ENCODE measurements at regions not wholly inside any gene's neighbourhood (a gene's known extent, or its start where the extent isn't known, plus 50 kb on each side); places are given as distances from the start of the nearest gene placed in this dataset.

DNA sequence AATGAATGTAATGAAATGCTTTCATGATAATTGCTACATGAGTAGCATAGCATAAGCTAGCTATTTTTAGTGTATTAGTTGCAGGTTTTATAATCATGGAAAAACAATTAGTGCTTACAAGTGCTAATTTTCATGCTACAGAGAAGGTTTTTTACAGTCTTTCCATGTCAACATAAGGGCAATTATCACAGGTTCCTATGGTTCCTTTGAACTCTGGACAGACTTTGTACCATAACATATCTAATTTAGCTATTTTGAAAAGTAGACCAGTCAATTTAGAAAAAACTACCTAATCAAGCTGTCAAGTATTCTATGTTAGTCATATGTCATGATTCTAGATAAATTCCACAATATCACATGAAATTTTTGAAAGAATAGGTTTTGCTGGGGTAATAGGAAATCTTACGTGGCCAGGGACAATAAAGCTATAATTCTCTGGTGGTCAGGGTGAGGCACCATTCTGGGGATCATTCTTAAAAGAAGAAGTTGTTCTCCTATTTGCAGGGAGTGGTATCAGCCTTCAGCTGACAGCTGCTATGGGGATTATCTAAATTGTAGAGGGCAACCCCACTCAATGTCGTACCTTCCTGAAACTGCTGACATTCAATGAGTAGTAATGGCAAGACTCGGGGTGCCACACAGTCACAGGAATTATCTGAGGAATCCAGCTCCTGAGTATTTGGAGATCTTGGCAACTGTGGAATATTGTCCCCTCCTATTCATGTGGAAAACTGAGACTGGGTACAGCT is 724.0 kb upstream of the LINC00305 start:
- intact Hi-C loops (cut with micrococcal nuclease), result no loop called here

GRCh38 chr18:64854112-64854511 is 705.2 kb upstream of the LINC00305 start:
- intact Hi-C loops (cut with micrococcal nuclease), result no loop called here

DNA sequence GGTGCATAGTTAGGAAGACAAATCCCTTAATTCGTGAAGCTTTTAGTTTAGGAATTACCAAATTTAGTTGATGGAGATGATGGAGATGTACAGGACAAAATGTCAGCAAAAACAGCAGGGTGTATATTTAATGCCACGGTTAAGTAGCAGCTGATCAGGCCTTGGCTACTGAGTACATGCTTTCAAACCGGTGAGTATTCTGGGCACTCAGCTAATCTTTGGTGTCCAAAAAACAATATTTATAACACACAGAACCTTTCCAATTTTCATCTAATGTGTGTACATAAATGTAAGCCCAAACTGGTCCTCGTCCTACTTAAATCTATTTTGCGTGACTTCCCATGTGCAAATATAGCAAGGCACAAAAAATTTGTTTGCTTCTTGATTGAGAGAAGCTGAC is 703.4 kb upstream of the LINC00305 start:
- intact Hi-C loops (cut with micrococcal nuclease), result no loop called here

DNA sequence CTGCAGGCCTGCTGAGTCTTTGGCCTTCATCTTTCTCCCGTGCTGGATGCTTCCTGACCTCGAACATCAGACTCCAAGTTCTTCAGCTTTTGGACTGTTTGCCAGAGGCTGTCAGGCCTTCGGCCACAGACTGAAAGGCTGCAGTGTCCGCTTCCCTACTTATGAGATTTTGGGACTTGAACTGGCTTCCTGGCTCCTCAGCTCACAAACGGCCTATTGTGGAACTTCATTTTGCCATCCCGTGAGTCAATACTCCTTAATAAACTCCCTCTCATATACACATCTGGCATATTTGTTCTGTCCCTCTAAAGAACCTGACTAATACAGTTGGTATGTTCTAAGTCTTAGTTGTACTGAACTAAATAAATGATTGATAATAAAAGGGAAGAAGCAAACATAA is 702.8 kb upstream of the LINC00305 start:
- intact Hi-C loops (cut with micrococcal nuclease), result no loop called here

- intact Hi-C loops (cut with micrococcal nuclease), result no loop called here
Measured at GRCh38 chr18:64850791-64851190, 701.9 kb upstream of the LINC00305 start.

DNA sequence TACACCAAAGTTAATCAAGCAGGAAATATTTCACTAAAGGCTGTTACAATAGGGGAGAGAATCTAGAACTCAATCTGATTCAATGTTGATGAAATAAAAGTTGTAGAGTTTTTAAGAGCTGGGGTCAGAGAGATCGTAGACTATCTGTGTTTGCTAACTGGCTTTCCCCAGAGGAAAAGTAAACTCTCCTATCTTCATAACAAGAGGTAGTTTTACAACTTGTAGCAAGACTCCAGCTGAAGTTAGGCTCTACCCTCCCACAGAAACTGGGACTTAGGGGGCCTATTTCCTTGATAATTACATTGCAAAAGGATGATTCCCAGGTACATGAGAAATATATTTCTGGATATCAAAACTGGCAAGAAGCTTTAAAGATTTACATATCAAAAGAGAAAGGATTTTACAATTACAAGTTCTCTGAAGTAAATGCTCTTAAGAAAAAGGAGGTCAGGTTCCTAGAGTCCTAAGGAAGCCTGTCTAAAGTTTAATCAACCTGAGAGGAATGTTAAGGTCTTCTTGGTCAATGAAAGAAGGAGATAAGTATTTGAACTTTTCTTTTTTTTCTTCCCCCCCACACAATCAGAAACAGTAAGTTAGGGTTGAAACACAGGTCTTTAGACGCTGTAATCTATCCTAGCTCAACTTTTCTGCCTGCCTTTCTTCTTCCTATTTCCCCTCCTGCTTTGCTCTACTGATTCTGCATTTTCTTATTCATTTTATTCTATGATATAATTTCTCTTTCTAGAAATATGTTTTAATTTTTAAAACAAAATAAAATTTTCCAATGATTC is 692.2 kb upstream of the LINC00305 start:
- intact Hi-C loops (cut with micrococcal nuclease), result no loop called here

GRCh38 chr18:64810354-64810753 is 661.5 kb upstream of the LINC00305 start:
- intact Hi-C loops (cut with micrococcal nuclease), result no loop called here

DNA sequence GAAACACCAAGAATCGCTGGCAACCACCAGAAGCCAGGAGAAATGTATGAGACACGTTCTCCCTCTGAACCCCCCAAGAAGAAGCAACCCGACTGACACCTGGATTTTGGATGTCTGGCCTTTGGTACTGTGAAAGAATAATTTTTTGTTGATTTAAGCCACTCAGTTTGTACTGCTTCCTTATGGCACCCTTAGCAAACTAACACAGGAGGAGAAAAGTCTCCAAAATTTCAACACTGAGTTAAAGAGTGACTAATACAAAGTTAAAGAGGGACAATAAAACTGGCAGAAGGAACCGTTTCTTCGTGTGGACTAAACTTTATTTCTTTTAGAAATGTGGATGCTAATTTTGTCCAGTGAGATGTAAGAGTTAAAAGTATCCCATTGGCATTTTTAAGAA is 660.9 kb upstream of the LINC00305 start:
- intact Hi-C loops (cut with micrococcal nuclease), result no loop called here

DNA sequence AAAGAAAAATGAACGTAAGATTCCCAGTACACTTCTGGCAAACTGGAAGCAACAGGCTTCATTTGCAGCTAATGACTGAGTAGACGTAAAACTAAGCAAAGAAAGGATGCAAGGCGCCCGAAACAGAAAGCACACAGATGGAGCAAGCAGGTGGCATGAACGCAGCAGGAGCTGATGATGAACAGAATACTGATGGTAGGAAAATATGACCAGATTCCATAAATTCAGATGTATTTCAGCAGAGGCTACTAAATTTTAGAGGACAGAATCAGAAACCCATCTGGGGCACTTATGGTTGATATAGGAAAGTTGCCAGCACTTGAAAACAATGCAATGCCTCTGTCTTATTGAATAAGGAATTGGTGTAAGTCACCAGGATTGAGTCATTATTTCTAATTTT is 658.7 kb upstream of the LINC00305 start:
- intact Hi-C loops (cut with micrococcal nuclease), result no loop called here

GRCh38 chr18:64806691-64807090 is 657.8 kb upstream of the LINC00305 start:
- intact Hi-C loops (cut with micrococcal nuclease), result no loop called here

DNA sequence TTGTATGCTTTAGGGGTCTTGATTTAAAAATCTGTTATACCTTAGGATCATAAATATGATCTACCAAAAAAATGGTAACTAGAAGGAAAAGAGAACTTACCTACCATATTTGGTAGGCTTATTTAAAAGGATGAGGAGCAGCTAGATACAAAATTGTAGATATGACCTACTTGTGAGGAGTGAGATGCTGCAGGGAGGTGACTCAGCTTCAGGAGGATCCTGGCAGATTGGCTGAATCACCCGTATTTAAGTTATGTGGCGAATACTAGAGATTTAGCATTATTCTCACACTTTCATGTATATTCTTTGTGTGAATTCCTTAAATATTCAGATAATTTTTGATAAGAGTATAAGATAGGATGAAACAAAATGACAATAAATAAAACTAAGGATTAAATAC is 657.3 kb upstream of the LINC00305 start:
- intact Hi-C loops (cut with micrococcal nuclease), result no loop called here

DNA sequence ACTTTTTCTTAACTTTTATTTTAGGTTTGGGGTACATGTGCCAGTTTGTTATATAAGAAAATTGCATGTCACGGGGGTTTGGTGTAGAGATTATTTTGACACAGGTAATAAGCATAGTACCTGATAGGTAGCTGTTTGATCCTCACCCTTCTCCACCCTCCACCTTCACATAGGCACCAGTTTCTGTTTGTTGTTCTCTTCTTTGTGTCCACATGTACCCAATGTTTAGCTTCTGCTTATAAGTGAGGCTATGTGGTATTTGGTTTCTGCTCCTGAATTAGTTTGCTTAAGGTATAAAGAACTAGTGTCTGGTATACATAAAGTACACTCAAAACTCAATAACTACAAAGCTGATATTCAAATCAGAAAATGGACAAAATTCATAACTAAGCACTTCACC is 654.6 kb upstream of the LINC00305 start:
- intact Hi-C loops (cut with micrococcal nuclease), result no loop called here

DNA sequence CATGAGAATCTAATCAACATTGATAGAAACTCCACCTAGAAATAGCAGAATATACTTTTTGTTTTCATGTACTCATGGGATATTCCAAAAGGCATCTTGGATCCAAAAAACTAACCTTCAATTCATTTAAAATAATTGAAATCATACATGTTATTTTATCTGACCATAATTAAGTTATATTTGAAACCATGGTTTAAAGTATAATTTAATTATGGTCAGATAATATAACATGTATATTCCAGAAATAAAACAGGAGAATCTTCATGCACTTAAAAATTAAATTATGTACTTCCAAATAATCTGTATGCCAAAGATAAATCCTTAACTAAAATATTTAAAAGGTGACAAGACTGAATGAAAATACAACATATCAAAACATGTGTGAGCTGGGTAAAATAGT is 651.3 kb upstream of the LINC00305 start:
- intact Hi-C loops (cut with micrococcal nuclease), result no loop called here

DNA sequence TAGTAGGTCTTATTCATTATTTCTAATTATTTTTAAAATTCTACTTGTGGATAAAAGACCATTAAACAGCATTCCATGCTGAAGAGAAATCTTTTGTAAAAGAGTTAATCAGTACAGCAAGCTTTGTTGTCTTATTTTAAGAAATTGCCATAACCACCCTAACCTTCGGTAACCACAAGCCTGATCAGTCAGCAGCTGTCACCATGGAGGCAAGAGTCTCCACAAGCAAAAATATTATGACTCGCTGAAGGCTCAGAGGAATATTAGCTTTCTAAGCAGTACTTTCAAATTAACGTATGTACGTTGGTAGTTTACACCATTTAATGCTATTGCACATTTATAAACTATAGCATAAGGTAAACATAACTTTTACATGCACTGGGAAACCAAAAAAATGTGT is 650.5 kb upstream of the LINC00305 start:
- intact Hi-C loops (cut with micrococcal nuclease), result no loop called here

- intact Hi-C loops (cut with micrococcal nuclease), result no loop called here
Measured at GRCh38 chr18:64791236-64791635, 642.3 kb upstream of the LINC00305 start.

GRCh38 chr18:64785686-64786085 is 636.8 kb upstream of the LINC00305 start:
- intact Hi-C loops (cut with micrococcal nuclease), result no loop called here

GRCh38 chr18:64777556-64777955 is 628.7 kb upstream of the LINC00305 start:
- intact Hi-C loops (cut with micrococcal nuclease), result no loop called here

GRCh38 chr18:64765908-64766307 is 617.0 kb upstream of the LINC00305 start:
- intact Hi-C loops (cut with micrococcal nuclease), result no loop called here

GRCh38 chr18:64752707-64753106 is 603.8 kb upstream of the LINC00305 start:
- intact Hi-C loops (cut with micrococcal nuclease), result no loop called here

DNA sequence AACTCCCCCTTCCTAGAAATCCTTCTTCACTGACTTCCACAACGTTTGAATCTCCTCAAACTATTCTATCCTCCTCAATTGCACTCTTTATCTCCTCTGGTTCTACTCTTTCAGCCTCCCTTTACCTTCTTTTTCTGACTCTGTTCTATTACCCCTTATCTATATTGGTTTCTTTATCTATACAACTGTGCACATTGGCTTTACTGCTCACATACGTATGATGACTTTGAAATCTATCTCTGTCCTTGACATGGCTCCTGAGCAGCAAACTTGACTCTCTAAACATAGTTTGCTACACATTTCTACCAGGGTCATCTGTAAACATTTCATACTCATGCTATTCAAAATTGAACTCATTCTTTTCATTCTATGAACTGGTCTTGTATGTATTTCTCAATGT is 601.0 kb upstream of the LINC00305 start:
- intact Hi-C loops (cut with micrococcal nuclease), result no loop called here

GRCh38 chr18:64747803-64748202 is 598.9 kb upstream of the LINC00305 start:
- intact Hi-C loops (cut with micrococcal nuclease), result no loop called here

DNA sequence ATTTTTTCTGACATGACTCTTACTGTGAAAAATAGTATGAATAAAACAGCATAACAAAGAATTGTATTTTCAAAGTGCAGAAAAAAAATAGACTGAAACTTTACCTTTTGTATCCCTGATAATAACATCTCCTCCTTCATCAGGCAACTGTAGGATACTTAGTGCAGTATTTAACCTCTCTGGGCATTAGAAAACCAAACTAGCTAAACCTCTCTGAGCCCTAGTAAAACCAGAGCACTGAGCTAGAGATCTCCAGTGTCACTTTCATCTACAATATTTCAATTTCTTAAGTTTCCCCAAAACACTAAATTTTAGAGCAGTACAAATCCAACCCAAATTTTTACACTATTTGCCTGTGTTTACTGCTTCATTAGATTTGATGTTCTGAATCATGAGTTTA is 594.0 kb upstream of the LINC00305 start:
- intact Hi-C loops (cut with micrococcal nuclease), result no loop called here

DNA sequence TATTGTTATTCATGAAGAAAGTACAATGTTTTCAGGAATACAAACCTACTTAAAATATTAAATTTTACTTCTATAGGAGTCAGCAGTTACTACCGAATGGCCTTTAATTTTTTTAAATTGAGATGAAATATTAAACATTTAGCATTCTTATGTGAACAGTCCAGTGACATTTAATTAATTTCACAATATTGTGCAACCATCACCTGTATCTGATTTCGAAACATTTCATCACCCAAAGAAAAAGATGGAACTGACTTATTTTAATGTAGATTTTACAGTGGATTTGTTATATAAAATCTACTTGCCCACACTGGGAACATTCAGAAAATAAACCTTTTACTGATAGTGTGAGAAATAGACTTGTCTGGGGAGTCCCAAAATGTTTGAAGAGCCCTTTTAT is 585.2 kb upstream of the LINC00305 start:
- intact Hi-C loops (cut with micrococcal nuclease), result no loop called here

Data from T-helper 2 cell treated with Interferon-gamma antibody and Interleukin-4, amounts not matched to agents 100 ng/mL and 5 ng/mL, for 36 hours (primary cell).